ENCODE measurements at regions not wholly inside any gene's neighbourhood (a gene's known extent, or its start where the extent isn't known, plus 50 kb on each side); places are given as distances from the start of the nearest gene placed in this dataset.

- in situ Hi-C loops (cut with MboI; ENCODE audit: low pct_ligation_motif_present in 1 of 4, low pct_unique_long_range_greater_than_20kb in 1 of 4, low sequenced_read_pairs in 3 of 4) (no loop called here), intact Hi-C loops (cut with DNase I; ENCODE audit: low total_unique reads) (no loop called here)
- Histone ChIP-seq H3K4me1 (no peaks in the 10 kb centered on the region), H3K36me3 (no peaks in the 10 kb centered on the region), H3K27me3 (no peaks in the 10 kb centered on the region), H3K27ac (no peak overlapping the region), H3K9me3 (no peaks in the 10 kb centered on the region), H3K4me3 (no peak overlapping the region)
- 60 to 80% methylated on average over 3 of the region's 3 CpGs for WGBS, 2 donors (ENCODE audit: low coverage in 1 of 2)
- DNase-seq, result no peak
- TF ChIP-seq POLR2A (IDR thresholded peaks at IDR 0.05), result no peak
- no peak for TF ChIP-seq EP300 (IDR thresholded peaks at IDR 0.05; ENCODE audit: low read depth)
- no peak for TF ChIP-seq POLR2AphosphoS5 (IDR thresholded peaks at IDR 0.05)
- TF ChIP-seq CTCF (IDR thresholded peaks at IDR 0.05), result no peak
Measured at GRCh38 chr9:107650995-107651394, 161.4 kb upstream of the KLF4 start.

DNA sequence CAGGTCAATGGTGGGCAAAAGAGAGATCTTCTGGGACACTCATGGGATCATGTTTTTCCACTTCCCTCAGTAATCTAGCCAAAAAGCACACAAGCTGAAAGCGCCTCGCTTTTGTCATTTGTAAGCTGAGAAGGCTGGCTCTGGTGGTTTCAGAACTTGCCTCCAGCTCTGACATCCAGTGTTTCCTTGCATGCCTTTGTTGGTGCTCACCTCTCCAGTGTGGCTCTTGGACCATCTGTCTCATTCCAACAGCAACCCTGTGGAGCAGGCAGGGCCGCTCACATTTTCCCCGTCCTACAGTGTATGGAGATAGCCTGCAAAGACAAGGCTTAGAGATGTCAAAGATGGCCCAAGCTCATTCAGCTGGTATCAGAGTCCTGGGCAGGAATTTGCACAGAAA, 160.8 kb upstream of the KLF4 start:
- intact Hi-C loops (cut with DNase I; ENCODE audit: low total_unique reads) (no loop called here), in situ Hi-C loops (cut with MboI; ENCODE audit: low pct_ligation_motif_present in 1 of 4, low pct_unique_long_range_greater_than_20kb in 1 of 4, low sequenced_read_pairs in 3 of 4) (no loop called here)
- Histone ChIP-seq H3K4me3 (no peak overlapping the region), H3K27me3 (no peaks in the 10 kb centered on the region), H3K4me1 (peaks cover 0 to 4% (median 3%) of the 10 kb centered on the region in 4 donors), H3K36me3 (no peaks in the 10 kb centered on the region), H3K9me3 (no peaks in the 10 kb centered on the region), H3K27ac (no peak overlapping the region)
- no peak for DNase-seq
- 94% methylated on average over 4 of the region's 4 CpGs; no CpG with 5 or more reads in 1 of the 2 donors for WGBS, 2 donors (ENCODE audit: low coverage in 1 of 2)
- TF ChIP-seq POLR2AphosphoS5 (IDR thresholded peaks at IDR 0.05), result no peak
- no peak for TF ChIP-seq EP300 (IDR thresholded peaks at IDR 0.05; ENCODE audit: low read depth)
- TF ChIP-seq POLR2A (IDR thresholded peaks at IDR 0.05), result no peak
- no peak for TF ChIP-seq CTCF (IDR thresholded peaks at IDR 0.05)

DNA sequence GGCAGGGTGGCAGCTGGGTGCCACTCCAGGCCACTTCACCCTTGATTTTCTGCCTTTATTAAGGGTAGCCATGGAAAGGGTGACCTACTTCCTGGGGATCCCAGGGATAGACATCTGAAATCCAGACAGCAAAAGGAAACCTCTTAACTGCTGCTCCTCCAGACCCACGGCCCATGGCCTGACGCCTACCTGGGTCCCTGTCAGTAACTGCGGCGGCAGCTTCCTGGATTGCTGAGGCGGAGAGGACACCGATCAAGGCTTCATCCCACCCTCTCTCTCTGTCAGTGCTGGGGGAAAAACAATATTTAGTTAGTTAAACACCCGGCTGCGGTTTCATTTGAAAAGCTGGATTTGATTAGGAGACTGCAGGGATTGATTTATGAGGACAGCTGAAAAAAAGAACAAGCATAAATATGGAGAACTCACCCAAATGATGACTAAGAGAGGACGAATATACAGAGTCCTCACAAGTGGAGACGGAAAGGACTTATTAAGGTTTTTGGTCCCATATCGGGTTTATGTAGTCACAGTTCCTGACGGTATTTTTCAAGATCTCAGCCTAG, 158.7 kb upstream of the KLF4 start:
- H3K27ac ChIP-seq, result no peak overlapping the region
- no peaks in the 10 kb centered on the region for H3K9me3 ChIP-seq
- H3K36me3 ChIP-seq, result no peaks in the 10 kb centered on the region
- H3K4me3 ChIP-seq, result no peak overlapping the region
- no peaks in the 10 kb centered on the region for H3K27me3 ChIP-seq
- intact Hi-C loops (cut with DNase I; ENCODE audit: low total_unique reads) (no loop called here), in situ Hi-C loops (cut with MboI; ENCODE audit: low pct_ligation_motif_present in 1 of 4, low pct_unique_long_range_greater_than_20kb in 1 of 4, low sequenced_read_pairs in 3 of 4) (no loop called here)
- DNase-seq, result no peak
- WGBS, 2 donors (ENCODE audit: low coverage in 1 of 2), result 85 to 91% methylated on average over 6 to 12 of the region's 12 CpGs
- H3K4me1 ChIP-seq, result peaks cover 0 to 11% (median 5%) of the 10 kb centered on the region in 4 donors
- TF ChIP-seq POLR2AphosphoS5 (IDR thresholded peaks at IDR 0.05), result no peak
- TF ChIP-seq EP300 (IDR thresholded peaks at IDR 0.05; ENCODE audit: low read depth), result no peak
- TF ChIP-seq POLR2A (IDR thresholded peaks at IDR 0.05), result no peak
- no peak for TF ChIP-seq CTCF (IDR thresholded peaks at IDR 0.05)

DNA sequence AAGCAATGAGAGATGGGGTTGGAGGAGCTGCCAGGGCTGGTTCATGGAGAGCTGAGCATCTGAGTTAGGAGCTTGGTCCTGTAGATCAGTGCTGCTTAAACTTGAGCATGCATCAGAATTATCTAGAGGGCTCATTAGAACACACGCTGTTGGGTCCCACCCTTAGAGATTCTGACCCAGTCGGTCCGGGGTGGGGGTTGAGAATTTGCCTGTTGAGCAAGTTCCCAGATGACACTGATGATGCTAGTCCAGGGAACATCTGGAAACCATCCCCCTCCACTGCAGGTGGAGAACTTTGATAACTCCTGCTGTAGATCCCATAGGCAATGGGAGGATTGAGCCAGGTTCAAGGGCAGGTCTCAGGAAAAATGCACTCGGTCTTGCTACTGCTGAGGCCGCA, 158.0 kb upstream of the KLF4 start:
- no peak for DNase-seq
- peaks cover 0 to 11% (median 5%) of the 10 kb centered on the region in 4 donors for H3K4me1 ChIP-seq
- no peak overlapping the region for H3K4me3 ChIP-seq
- WGBS, 2 donors (ENCODE audit: low coverage in 1 of 2), result 99% methylated on average over 5 of the region's 5 CpGs; no CpG with 5 or more reads in 1 of the 2 donors
- TF ChIP-seq POLR2AphosphoS5 (IDR thresholded peaks at IDR 0.05) (no peak), CTCF (IDR thresholded peaks at IDR 0.05) (no peak), POLR2A (IDR thresholded peaks at IDR 0.05) (no peak), EP300 (IDR thresholded peaks at IDR 0.05; ENCODE audit: low read depth) (no peak)
- H3K27me3 ChIP-seq, result no peaks in the 10 kb centered on the region
- in situ Hi-C loops (cut with MboI; ENCODE audit: low pct_ligation_motif_present in 1 of 4, low pct_unique_long_range_greater_than_20kb in 1 of 4, low sequenced_read_pairs in 3 of 4) (no loop called here), intact Hi-C loops (cut with DNase I; ENCODE audit: low total_unique reads) (no loop called here)
- H3K27ac ChIP-seq, result no peak overlapping the region
- H3K9me3 ChIP-seq, result no peaks in the 10 kb centered on the region
- no peaks in the 10 kb centered on the region for H3K36me3 ChIP-seq

Data from transverse colon (tissue), 4 donors.